ENCODE measurements at regions not wholly inside any gene's neighbourhood (a gene's known extent, or its start where the extent isn't known, plus 50 kb on each side); places are given as distances from the start of the nearest gene placed in this dataset.

- H3K36me3 Mint-ChIP-seq (ENCODE audit: insufficient read depth, unreplicated experiment) = no peaks in the 10 kb centered on the region
- BruUV-seq (replicated peaks) = no TSS peak
- H3K4me3 ChIP-seq (ENCODE audit: low read depth, low read length) = no peak overlapping the region
- H3K27me3 Mint-ChIP-seq (ENCODE audit: insufficient read depth, unreplicated experiment) = peaks cover 2% of the 10 kb centered on the region
- TF ChIP-seq CTCF (IDR thresholded peaks at IDR 0.05; ENCODE audit: insufficient read depth in 1 of 2, low read depth in 1 of 2, low read length in 1 of 2, severe bottlenecking in 1 of 2, unreplicated experiment in 1 of 2) = no peak
- no peaks in the 10 kb centered on the region for H3K36me3 ChIP-seq (ENCODE audit: control insufficient read depth, insufficient read depth, low read length)
- POLR2A ChIA-PET = no interaction called here
- no peaks in the 10 kb centered on the region for H3K9me3 ChIP-seq
- H3K4me1 ChIP-seq = no peaks in the 10 kb centered on the region
- CTCF ChIA-PET = no interaction called here
- no peaks in the 10 kb centered on the region for H3K4me1 Mint-ChIP-seq (ENCODE audit: low read depth, unreplicated experiment)
- H3K27ac Mint-ChIP-seq (ENCODE audit: unreplicated experiment) = no peak overlapping the region
- intact Hi-C loops (cut with micrococcal nuclease; ENCODE audit: unreplicated experiment) = no loop called here
- DNase-seq = no peak
- H3K4me3 Mint-ChIP-seq (ENCODE audit: unreplicated experiment) = no peak overlapping the region
- no peaks in the 10 kb centered on the region for H3K9me3 Mint-ChIP-seq (ENCODE audit: unreplicated experiment)
- H3K27me3 ChIP-seq (replicated peaks; ENCODE audit: control insufficient read depth, insufficient read depth, low read length) = no peaks in the 10 kb centered on the region
Observed at GRCh38 chr7:119377861-119378260, 895.1 kb upstream of the KCND2 start.

GRCh38 chr7:119382726-119383125, 890.2 kb upstream of the KCND2 start:
- H3K27me3 ChIP-seq (replicated peaks; ENCODE audit: control insufficient read depth, insufficient read depth, low read length) = no peaks in the 10 kb centered on the region
- H3K27ac Mint-ChIP-seq (ENCODE audit: unreplicated experiment) = no peak overlapping the region
- BruUV-seq (replicated peaks) = no TSS peak
- intact Hi-C loops (cut with micrococcal nuclease; ENCODE audit: unreplicated experiment) = no loop called here
- peaks cover 2% of the 10 kb centered on the region for H3K27me3 Mint-ChIP-seq (ENCODE audit: insufficient read depth, unreplicated experiment)
- H3K36me3 ChIP-seq (ENCODE audit: control insufficient read depth, insufficient read depth, low read length) = no peaks in the 10 kb centered on the region
- CTCF ChIA-PET = no interaction called here
- POLR2A ChIA-PET = no interaction called here
- DNase-seq = no peak
- no peaks in the 10 kb centered on the region for H3K4me1 Mint-ChIP-seq (ENCODE audit: low read depth, unreplicated experiment)
- H3K4me1 ChIP-seq = no peaks in the 10 kb centered on the region
- no peak overlapping the region for H3K4me3 ChIP-seq (ENCODE audit: low read depth, low read length)
- H3K4me3 Mint-ChIP-seq (ENCODE audit: unreplicated experiment) = no peak overlapping the region
- H3K9me3 Mint-ChIP-seq (ENCODE audit: unreplicated experiment) = no peaks in the 10 kb centered on the region
- TF ChIP-seq CTCF (IDR thresholded peaks at IDR 0.05; ENCODE audit: insufficient read depth in 1 of 2, low read depth in 1 of 2, low read length in 1 of 2, severe bottlenecking in 1 of 2, unreplicated experiment in 1 of 2) = no peak
- no peaks in the 10 kb centered on the region for H3K9me3 ChIP-seq
- H3K36me3 Mint-ChIP-seq (ENCODE audit: insufficient read depth, unreplicated experiment) = no peaks in the 10 kb centered on the region

GRCh38 chr7:119395024-119395423, 878.0 kb upstream of the KCND2 start:
- Mint-ChIP-seq H3K4me1 (ENCODE audit: low read depth, unreplicated experiment) (no peaks in the 10 kb centered on the region), H3K4me3 (ENCODE audit: unreplicated experiment) (no peak overlapping the region), H3K27ac (ENCODE audit: unreplicated experiment) (no peak overlapping the region), H3K27me3 (ENCODE audit: insufficient read depth, unreplicated experiment) (no peaks in the 10 kb centered on the region), H3K36me3 (ENCODE audit: insufficient read depth, unreplicated experiment) (no peaks in the 10 kb centered on the region), H3K9me3 (ENCODE audit: unreplicated experiment) (no peaks in the 10 kb centered on the region)
- intact Hi-C loops (cut with micrococcal nuclease; ENCODE audit: unreplicated experiment) = no loop called here
- H3K4me1 ChIP-seq = no peaks in the 10 kb centered on the region
- H3K4me3 ChIP-seq (ENCODE audit: low read depth, low read length) = no peak overlapping the region
- H3K36me3 ChIP-seq (ENCODE audit: control insufficient read depth, insufficient read depth, low read length) = no peaks in the 10 kb centered on the region
- no peaks in the 10 kb centered on the region for H3K27me3 ChIP-seq (replicated peaks; ENCODE audit: control insufficient read depth, insufficient read depth, low read length)
- CTCF ChIA-PET = no interaction called here
- POLR2A ChIA-PET = no interaction called here
- BruUV-seq (replicated peaks) = no TSS peak
- DNase-seq = no peak
- TF ChIP-seq CTCF (IDR thresholded peaks at IDR 0.05; ENCODE audit: insufficient read depth in 1 of 2, low read depth in 1 of 2, low read length in 1 of 2, severe bottlenecking in 1 of 2, unreplicated experiment in 1 of 2) = no peak
- H3K9me3 ChIP-seq = no peaks in the 10 kb centered on the region

All from Caco-2 (cell line).